ENCODE measurements at regions not wholly inside any gene's neighbourhood (a gene's known extent, or its start where the extent isn't known, plus 50 kb on each side); places are given as distances from the start of the nearest gene placed in this dataset.

DNA sequence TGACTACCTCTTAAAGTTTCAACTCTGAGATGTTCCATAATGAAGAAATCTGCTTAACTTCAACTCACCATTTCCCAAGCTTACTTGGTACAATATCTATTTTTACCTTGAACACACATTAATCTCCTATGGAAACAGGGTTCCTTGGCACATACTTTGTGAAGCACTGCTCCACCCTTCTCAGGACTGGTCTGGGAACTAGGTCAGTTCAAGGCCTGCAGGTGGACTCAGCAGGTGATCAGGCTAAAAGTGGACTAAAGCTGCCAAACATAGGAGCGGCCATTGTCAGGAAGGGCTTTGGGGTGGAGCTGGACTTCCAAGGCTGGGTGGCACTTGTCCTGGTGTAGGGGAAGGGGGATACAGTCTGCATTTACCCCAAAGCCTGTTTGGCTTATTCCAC, 202.3 kb downstream of the NUAK1 start:
- DNase-seq (ENCODE audit: low read depth in 3 of 3, low spot score in 2 of 3) = no peak

DNA sequence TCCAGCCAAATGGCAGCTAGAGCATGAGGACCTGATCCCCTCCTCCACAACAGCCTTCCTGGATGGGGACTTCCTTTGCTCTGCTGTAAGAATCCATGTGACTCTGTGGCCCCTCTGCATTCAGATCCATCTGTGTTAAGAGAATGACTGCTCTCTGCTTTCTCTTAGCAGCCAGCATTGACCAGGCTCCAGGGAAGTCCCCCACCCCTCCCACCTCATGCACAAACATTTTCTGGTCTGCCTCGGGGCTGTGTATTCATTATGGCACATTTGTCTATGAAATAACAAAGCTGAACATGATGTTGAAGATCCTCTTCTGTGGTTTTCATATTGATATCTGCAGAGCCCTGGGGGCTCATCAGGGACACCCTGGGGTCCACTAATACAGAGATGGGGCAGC, 201.7 kb downstream of the NUAK1 start:
- DNase-seq (ENCODE audit: low read depth in 3 of 3, low spot score in 2 of 3) = no peak

DNA sequence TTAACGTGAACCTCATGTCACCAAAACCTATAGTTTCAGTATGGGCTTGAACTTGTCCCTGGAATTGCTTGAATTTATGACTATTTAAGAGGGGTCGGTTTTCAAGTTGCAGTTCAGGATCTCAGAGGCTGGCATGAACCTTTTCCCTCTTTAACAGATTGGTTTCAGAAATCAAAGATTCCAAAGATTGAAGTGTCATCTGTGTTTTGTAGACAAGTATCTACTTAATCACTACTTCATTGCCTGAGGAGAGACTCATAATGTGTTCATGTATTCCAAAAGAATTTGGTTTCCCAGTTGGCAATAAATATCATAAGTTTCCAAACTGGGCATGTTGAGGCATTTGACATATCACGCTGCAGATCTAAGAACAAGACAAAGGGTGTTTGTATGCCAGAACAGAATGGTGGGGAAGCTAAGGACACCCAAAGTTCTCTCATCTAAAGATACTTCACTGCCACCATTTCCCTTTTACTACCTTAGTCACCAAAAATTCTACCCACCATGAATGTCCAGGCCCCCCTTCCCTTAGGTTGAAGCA, 199.5 kb downstream of the NUAK1 start:
- DNase-seq (ENCODE audit: low read depth in 3 of 3, low spot score in 2 of 3) = no peak

DNA sequence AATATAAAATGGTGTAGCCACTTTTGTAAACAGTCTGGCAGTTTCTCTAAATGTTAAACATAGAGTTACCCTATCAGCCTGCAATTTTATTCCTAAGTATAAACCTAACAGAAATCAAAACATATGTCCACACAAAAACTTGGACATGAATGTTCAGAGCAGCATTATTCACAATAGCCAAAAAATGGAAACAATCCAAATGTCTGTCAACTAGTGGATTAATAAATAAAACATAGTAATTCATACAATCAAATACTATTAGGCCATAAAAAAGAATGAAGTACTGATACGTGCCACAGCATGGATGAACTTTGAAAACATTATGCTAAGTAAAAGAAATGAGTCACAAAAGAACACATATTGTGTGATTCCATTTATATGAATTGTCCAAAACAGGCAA, 196.5 kb downstream of the NUAK1 start:
- no peak for DNase-seq (ENCODE audit: low read depth in 3 of 3, low spot score in 2 of 3)

DNA sequence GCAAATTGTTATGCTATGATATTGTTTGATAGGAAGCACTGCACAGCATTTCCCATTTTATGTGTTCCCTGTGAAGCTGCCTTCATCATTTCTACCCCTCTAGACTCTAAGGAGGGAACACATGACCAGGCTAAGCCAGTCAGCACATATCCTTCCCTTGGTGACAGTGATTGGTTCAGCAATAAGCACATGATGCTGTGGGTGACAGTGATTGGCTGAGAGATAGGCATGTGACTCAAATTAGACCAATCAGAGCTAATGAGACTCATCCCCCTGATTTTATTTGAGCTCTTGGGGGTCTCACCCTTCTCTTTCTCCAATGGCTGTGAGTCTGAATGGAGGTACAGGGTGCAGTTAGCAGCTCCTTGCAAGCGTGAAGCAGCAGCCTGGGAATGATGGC, 195.2 kb downstream of the NUAK1 start:
- no peak for DNase-seq (ENCODE audit: low read depth in 3 of 3, low spot score in 2 of 3)

DNA sequence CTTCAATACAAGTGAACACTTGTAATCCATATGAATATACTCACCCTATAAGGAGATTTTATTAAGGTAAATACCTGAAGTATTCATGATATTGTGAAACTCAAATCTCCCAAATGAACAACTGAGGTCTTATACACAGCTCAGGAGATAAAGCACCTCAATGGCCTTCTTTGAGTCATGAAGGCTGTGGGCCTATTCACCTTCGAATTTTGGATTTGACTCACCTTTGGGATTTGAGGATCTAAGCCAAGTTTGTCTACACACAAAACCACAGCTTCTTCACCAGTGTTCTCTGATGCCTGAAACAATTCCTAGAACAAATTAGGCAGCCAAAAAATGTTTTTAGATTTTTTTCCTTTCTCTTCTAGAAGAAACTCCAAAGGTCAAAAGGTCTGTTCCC, 194.1 kb downstream of the NUAK1 start:
- no peak for DNase-seq (ENCODE audit: low read depth in 3 of 3, low spot score in 2 of 3)

DNA sequence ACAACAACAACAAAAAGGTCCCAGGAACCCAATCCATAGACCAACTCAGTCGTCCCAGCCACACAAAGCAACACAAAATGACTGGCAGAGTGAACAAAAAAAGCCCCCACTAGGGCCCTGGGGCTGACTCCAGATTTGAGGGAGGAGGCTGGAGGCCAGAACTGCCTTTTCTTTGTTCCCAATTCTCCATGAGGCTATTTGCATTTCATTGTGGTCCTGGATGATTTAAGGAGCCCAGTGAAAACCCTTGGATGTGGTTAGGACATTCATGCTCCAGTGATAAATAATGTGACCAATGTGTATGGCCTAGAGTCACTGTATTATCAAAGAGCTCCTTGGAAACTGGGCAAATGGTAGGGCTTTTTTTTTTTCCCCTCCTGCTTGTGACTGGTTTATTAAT, 192.9 kb downstream of the NUAK1 start:
- peak in 1 of 3 donors; percentile 15 for DNase-seq (ENCODE audit: low read depth in 3 of 3, low spot score in 2 of 3)

DNA sequence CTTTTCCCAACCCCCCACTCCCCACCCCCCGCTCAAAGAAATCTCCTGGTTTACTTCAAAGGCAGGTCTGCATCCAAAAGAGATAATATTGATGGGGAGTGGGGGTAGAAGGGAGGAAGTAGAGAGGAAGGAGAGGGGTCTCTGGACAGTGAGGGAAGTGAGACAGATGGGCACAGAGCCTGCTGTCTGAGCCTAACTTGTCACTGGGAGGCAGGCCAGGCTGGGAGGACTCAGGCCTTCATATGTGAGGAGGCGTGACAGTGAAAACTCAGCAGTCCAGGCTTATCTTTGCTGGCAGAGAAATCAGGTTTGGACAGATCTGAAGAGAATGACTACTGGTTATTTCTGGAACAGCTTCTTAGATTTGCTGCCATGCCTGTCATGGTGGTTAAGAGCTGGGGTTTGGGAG, 192.3 kb downstream of the NUAK1 start:
- no peak for DNase-seq (ENCODE audit: low read depth in 3 of 3, low spot score in 2 of 3)

DNA sequence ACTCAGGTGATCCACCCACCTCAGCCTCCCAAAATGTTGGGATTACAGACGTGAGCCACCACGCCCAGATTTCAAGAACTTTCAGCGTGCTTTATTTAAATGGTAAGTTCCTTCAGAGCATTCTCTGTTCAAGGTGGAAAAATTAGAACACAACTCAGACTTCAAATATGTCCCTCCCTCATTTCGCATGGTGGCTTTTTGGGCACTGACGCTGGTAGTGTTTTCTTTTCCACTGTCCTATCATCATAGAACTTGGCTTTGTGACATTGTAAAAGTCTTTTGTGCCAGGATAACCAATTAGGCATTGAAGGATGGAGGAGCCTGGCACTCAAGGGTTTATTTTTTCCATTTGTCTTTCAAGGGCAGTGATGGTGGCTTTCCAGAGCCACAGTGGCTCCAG, 190.8 kb downstream of the NUAK1 start:
- no peak for DNase-seq (ENCODE audit: low read depth in 3 of 3, low spot score in 2 of 3)

DNA sequence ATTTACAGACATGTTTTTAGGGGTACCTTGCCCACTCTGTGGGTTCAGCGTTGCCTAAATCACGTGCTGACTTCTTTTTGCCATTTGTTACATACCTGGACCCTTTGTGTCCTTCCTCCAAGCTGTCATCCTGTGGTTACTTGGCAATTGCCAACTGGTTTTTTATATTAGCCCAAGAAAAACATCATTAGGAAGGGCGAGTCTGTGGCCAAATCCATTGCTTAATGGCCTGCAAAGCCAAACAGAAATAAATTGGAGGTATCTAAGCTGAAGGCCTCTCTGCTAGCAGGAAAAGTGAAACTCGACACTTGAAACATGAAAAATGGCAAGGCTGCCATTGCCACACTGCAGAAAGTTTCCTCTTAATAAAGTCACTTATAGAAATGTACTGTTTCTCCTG, 190.4 kb downstream of the NUAK1 start:
- no peak for DNase-seq (ENCODE audit: low read depth in 3 of 3, low spot score in 2 of 3)

DNA sequence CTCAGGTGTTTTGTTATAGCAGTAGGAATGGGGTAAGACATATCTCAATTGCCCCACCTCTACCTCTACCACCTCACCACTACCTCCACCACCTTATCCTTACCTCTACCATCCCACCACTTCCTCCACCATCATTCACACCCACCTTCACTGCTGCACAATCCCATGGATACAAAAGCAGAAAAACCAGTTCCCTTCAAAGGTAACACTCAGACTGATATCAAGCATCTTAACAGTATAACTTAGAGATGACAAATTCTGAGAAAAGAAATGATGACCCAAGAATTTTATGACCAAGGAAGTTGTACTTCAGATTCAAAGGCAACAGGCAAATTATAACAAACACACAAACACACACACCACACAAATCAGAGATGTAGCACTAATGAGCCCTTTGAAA, 189.4 kb downstream of the NUAK1 start:
- DNase-seq (ENCODE audit: low read depth in 3 of 3, low spot score in 2 of 3) = no peak

DNA sequence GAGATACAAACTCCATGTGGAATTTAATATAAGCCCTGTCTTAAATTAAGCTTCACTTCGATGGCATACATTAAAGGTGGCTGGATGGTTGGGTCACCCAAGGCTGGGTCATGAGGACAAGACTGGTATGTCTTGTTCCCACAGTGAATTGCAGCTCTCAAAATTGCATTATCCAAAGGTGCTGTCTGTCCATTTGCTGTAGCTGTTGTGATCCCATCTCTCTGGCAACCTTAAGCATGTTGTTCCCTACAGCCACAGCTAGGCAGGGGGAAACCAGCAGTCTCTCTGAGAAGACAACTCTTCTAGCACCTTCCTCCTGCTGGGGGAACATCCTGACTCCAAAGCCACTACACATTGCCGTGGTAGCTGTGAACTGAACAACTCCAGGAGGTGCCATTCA, 187.0 kb downstream of the NUAK1 start:
- no peak for DNase-seq (ENCODE audit: low read depth in 3 of 3, low spot score in 2 of 3)

DNA sequence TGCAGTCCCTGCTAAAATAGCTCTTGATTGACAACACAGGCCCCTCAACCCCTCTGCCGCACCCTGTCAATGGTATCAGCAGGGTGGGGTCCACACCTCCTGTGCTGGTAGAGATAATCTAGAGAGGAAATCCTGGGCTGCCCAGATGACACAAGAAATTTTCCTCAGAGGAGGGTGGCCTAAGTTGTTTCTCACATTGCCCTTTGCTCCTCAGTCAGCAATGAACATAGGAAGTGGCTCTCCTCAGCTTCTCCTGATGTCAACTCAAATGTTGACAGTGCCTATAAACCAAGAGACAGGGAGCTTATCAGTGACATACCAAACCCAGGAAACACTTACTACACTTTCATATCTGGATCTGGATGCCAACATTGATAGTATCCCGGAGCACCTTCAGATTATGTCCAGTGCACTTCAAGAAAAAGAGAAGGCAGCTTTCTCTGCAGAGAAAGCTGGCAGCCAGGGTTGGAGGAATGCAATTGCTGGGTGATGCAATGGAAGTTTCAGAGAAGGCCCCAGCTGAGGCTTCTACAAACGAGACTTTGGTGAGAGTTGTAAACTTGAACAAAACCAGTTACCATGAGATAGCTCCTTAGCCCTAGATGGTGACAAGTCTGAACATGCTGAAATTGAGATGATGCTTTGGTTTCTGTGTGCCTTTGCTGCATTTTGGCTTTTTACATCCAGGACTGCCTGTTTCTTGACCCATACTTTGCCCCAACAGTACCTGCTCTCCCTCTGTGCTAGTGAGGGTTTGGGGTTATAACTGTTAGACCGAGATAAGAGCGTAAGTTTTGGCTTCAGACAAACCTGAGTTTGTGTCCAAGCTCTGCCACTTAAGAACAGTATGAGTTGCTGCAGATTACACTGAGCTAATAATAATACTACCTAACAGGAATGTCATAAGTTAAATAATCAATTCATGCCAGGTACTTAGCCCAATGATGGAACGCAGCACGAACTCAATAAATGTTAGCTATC, 183.5 kb downstream of the NUAK1 start:
- no peak for DNase-seq (ENCODE audit: low read depth in 3 of 3, low spot score in 2 of 3)

DNA sequence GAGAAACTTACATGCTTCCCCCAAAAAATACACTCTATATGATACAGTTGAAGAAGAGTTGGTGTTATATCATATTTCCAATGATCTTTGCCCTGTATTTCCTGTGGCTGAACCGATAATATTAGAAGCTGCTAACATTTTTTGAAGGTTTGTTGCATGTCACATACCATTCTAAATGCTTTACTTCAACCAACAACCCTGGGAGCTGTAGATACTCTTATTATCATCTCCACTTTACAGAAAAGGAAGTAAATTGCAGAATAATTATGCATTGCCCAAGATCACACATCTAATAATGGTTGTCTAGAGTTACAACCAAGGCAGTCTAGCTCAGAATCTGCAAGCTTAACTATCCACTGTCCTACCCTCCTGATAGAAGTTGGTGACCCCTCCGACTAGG, 182.8 kb downstream of the NUAK1 start:
- no peak for DNase-seq (ENCODE audit: low read depth in 3 of 3, low spot score in 2 of 3)

DNA sequence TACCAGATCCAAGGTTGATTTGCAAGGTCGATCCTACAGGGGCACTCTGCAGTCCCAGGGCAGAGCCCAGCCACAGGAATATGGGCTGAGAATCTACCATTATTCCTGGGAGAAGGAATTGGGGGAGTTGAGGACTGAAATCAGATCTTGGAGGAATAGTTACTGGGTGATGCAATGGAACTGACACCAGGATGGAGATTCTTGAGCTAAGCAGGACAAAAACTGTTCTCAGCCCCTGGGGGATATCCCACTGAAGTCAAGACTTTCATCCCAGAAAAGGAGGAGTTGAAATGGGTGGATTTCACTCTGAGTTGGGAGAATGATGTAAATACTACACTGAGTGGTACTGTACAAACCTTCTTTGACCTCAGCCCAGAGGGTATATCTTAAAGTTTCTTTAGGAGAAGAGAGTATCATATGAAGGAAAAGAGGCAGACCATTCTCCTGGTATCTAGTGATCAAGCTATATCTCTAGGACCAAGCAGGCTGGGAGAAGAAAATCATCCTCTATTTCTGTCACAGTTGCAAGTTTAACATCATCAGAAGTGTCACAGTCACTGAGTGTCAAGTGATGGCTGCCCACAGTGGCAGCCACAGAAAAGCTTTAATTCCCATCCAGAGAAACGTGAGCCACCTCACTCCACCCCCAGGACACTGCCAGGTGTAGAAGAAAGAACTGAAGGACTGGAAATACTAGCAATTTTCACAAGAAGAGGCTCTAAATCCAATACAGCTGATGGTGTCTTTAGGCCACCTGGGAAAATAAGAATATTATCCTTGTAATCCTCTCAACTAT, 181.9 kb downstream of the NUAK1 start:
- DNase-seq (ENCODE audit: low read depth in 3 of 3, low spot score in 2 of 3) = no peak

DNA sequence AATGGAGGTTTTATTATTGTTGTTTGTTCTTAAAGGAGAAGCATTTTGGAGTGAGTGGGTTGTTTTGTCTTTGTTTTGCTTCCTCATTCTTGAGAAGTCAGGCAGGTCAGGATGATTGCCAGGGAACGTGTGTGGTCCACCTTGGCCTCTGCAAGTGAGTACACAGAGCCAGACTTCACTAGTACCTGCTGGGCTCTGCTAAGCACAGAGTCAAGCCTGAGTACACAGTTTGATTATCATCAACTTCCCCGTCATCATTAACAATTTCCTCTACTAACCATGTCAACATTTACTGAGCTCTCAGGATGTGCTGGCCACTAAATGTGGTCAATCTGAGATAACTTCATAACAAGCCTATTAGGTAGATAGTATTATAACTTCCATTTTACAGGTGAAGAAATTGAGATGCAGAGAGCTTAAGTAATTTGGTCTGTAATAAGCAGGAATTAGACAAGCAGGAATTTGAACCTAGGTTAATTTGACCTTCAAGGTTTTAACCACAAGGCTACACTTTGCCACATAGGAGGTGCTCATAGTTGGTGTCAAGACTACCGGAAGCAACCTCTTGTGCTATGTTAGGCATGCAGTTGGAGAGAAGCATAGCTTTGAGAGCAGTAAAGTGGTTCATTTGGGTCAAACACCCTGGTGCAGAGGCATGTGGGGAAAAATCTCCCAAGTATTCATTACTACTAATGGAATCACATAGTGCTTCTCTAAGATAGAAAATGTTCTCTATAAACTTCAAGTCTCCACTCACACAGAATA, 178.3 kb downstream of the NUAK1 start:
- DNase-seq (ENCODE audit: low read depth in 3 of 3, low spot score in 2 of 3) = no peak

DNA sequence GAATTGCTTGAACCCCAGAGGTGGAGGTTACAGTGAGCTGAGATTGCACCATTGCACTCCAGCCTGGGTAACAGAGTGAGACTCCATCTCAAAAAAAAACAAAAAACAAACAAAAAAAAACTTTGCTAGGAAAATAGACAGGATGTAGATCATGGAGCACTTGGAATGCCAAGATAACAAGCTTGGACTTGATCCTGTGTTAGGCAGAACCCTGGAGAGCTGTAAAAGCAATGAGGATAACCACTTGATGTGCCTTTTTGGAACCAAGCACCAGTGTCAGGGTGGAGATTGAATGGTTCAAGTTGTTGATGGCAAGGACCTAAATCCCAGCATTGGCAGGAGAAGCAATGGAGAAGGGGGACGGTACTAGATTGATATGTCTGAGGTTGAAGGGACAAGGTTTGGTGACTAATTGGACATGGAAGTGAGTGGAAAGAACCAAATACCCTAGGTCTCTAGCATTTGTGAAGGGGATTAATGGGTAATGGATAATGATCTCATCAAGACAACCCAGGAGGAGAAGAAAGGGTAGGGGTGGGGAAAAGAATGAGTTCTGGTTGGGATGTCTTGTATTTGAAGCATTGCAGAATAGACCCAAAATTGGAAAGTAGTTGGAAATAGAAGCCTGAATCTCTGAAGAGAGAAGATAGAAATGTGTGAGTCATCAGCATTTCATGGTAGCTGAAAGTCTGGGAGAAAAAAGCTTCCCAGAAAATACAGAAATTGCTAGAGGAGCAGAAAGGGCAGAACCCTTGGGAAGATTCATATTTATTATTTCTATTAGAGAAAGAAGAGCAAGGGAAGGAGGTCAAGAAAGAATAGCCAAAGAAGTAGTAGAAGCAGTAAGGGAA, 176.7 kb downstream of the NUAK1 start:
- no peak for DNase-seq (ENCODE audit: low read depth in 3 of 3, low spot score in 2 of 3)

DNA sequence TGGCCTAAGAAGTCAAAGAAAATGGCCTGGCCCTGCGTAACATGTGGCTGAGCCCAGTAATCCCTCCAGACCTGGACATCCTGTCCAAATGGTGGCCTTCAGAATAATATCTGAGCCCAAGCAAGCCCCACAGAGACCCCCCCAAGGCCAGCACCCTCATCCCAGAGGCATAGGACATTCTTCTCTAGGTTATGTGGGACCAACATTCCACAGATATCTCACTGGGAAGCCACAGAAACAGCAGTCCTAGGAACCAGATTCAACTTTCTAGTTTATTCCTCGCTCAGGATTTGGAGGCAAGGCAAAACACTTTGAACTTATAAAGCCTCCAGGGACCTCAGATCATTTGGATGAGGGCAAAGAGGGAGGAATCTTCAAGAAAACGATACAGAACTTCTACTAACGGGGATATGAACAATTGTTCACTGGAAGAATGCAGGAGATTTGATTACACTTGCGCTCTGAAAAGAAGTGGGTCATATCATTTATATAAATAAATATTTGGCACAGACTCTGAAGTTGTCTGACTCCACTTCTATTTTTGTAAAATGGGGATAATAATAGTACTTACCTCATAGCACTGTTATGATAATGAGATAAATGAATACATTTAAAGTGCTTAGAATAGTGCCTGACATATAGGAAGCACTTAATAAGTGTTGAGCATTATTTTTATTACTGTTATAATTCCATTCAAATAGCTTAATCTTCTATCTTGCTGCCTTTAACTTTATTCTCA, 171.5 kb downstream of the NUAK1 start:
- DNase-seq (ENCODE audit: low read depth in 3 of 3, low spot score in 2 of 3) = no peak

DNA sequence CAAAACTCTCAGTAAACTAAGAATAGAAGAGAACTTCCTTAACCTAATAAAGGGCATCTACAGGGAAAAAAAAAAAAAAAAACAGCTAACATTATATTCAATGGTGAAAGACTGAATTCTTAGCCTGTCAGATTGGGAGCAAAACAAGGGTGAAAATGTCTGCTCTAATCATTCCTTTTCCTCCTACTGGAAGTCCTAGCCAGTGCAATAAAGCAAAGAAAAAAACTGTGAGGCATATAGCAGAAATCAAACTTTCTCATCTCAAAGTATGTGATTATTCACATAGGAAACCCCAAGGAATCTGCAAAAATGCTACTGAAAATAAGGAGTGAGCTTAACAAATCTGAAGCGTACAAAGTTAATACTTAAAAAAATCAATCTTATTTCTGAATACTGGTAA, 170.7 kb downstream of the NUAK1 start:
- no peak for DNase-seq (ENCODE audit: low read depth in 3 of 3, low spot score in 2 of 3)
